Uterus (tissue), 2 donors: ENCODE measurements at regions not wholly inside any gene's neighbourhood (a gene's known extent, or its start where the extent isn't known, plus 50 kb on each side); places are given as distances from the start of the nearest gene placed in this dataset.

Experiments
- CTCF ChIP-seq, 4 experiments: fragments of 200-600 bp in 2 of 4; fragments of 450-650 bp in 2 of 4; sonication (generic) in 2 of 4; IDR thresholded peaks; one replicate each; pipeline ENCODE4 v1.5.1; 2016 to 2019; ENCODE audit warnings: antibody characterized with exemption in 4 of 4, mild to moderate bottlenecking in 2 of 4, moderate library complexity in 1 of 4
- POLR2A ChIP-seq, 2 donors: fragments of 450-650 bp; IDR thresholded peaks; one replicate each; pipeline ENCODE4 v1.6.1; 2016; ENCODE audit warnings: antibody characterized with exemption in 2 of 2, mild to moderate bottlenecking in 1 of 2, moderate library complexity in 1 of 2

DNA sequence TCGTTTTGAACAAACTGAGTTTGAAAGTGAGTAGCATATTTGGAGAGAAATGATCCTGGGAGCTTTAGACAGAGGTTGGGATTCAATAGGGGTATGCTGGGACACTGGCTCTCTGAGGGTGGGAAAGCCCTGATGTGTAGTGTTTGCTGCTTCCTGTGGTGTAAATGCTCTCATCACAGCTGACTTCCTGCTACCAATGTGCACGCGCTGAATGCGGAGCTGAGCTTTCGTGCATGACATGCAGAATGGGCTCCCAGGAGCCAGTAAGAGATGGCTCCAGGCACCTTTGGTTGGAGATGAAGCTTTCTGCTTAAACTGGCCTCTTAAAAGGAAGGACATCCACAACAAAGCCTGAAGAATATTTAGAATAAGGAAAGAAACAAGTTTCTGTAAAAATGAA, 224.1 kb upstream of the CCDC150 start:
- TF ChIP-seq CTCF (IDR thresholded peaks at IDR 0.05) = no peak
- no peak for TF ChIP-seq POLR2A (IDR thresholded peaks at IDR 0.05)
